ENCODE measurements at regions not wholly inside any gene's neighbourhood (a gene's known extent, or its start where the extent isn't known, plus 50 kb on each side); places are given as distances from the start of the nearest gene placed in this dataset.

GRCh38 chr1:34578306-34578705 is 176.5 kb upstream of the GJB5 start (continued):
- no peak for TF ChIP-seq ZNF277 (CRISPR knock-in tag; IDR thresholded peaks at IDR 0.05; ENCODE audit: borderline replicate concordance)
- no peak for TF ChIP-seq ZZZ3 (IDR thresholded peaks at IDR 0.05)

- H3K4me3 ChIP-seq: no peak overlapping the region
- ChIA-PET POLR2A (no interaction called here), CTCF (ENCODE audit: low intra/inter-chr PET ratio) (interaction anchor here (0.6 kb wide), 1 partner anchor 55 kb away, joined by 3 read pairs; no protein-coding TSS in a partner anchor)
- no peaks in the 10 kb centered on the region for H3K4me1 ChIP-seq (replicated peaks in 1 of 2; ENCODE audit: control insufficient read depth in 2 of 2, insufficient read depth in 2 of 2, low read length in 2 of 2)
- DNase-seq (ENCODE audit: extremely low read depth in 1 of 4, low spot score in 3 of 4) (no peak), FAIRE-seq (no peak), ATAC-seq (no peak)
- intact Hi-C loops (cut with micrococcal nuclease): no loop called here
- H3K9me3 ChIP-seq (replicated peaks; ENCODE audit: control insufficient read depth, insufficient read depth, low read depth, low read length): no peaks in the 10 kb centered on the region
- no peak overlapping the region for H3K9ac ChIP-seq (ENCODE audit: insufficient read depth in 1 of 2, low read depth in 2 of 2, low read length in 2 of 2)
- H3K36me3 ChIP-seq (ENCODE audit: control insufficient read depth, insufficient read depth, low read length): no peaks in the 10 kb centered on the region
- no peak overlapping the region for H3K27ac ChIP-seq (ENCODE audit: extremely low read depth, low read depth, low read length)
- no peaks in the 10 kb centered on the region for H3K79me2 ChIP-seq (ENCODE audit: control insufficient read depth, insufficient read depth, low read length)
- H2AFZ ChIP-seq (ENCODE audit: low read depth, low read length): no peak overlapping the region
- BruUV-seq (replicated peaks): no TSS peak
- in situ Hi-C loops (cut with MboI): no loop called here
- no peaks in the 10 kb centered on the region for H3K27me3 ChIP-seq (ENCODE audit: control insufficient read depth in 2 of 2, insufficient read depth in 2 of 2, low read length in 2 of 2)
- no peak overlapping the region for H3K4me2 ChIP-seq (ENCODE audit: insufficient read depth, low read length)
- no peaks in the 10 kb centered on the region for H4K20me1 ChIP-seq (replicated peaks; ENCODE audit: control insufficient read depth, insufficient read depth, low read length)
- H3K9me1 ChIP-seq (ENCODE audit: control insufficient read depth, insufficient read depth, low read length): no peaks in the 10 kb centered on the region
- 0% methylated on average over 2 of the region's 2 CpGs for WGBS (ENCODE audit: insufficient coverage, low coverage, missing lambda C conversion rate)
- TF ChIP-seq ELK3 (CRISPR knock-in tag; IDR thresholded peaks at IDR 0.05) (no peak), CBFA2T3 (IDR thresholded peaks at IDR 0.05) (no peak), SMARCA5 (IDR thresholded peaks at IDR 0.05) (no peak), ZNF584 (CRISPR knock-in tag; IDR thresholded peaks at IDR 0.05; ENCODE audit: low read depth) (no peak), DEAF1 (CRISPR knock-in tag; IDR thresholded peaks at IDR 0.05) (no peak), ZNF695 (CRISPR knock-in tag; IDR thresholded peaks at IDR 0.05) (no peak), ZNF589 (CRISPR knock-in tag; IDR thresholded peaks at IDR 0.05; ENCODE audit: low read depth) (no peak), GABPB1 (CRISPR knock-in tag; IDR thresholded peaks at IDR 0.05) (no peak), AFF1 (IDR thresholded peaks at IDR 0.05; ENCODE audit: low read depth in 1 of 2, partially characterized antibody in 2 of 2) (no peak), POLR2B (IDR thresholded peaks at IDR 0.05; ENCODE audit: low read depth, partially characterized antibody) (no peak), RBBP5 (IDR thresholded peaks at IDR 0.05; ENCODE audit: borderline replicate concordance, insufficient read depth, low read length, poor library complexity, severe bottlenecking) (no peak), FOS (IDR thresholded peaks at IDR 0.05; ENCODE audit: extremely low read depth, insufficient read length) (no peak), PHTF2 (CRISPR knock-in tag; IDR thresholded peaks at IDR 0.05) (no peak)
Observed at GRCh38 chr1:34582356-34582755, 172.5 kb upstream of the GJB5 start.

Measured in K562 (cell line).